ENCODE measurements at regions not wholly inside any gene's neighbourhood (a gene's known extent, or its start where the extent isn't known, plus 50 kb on each side); places are given as distances from the start of the nearest gene placed in this dataset.

DNA sequence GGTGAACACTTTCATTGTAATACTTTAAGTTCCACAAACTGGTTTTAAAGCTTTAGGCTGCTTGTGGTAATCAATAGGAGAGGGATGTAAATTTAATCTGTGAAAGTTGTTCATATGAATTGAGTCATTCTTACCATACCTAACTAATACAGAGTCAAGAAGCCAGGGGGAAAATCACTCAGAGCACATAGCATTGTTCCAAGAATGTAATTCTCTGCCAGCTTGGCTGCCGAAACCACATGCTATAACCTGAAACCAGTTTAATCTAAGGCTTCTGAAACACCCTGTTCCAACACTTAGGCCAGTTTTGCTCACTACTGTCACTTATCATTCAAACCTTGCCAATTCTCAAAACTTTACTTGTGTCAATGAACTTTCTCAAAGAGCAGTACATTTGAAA is 528.8 kb upstream of the GRAMD2B start:
- intact Hi-C loops (cut with micrococcal nuclease; ENCODE audit: unreplicated experiment): no loop called here
- no TSS peak for BruUV-seq (replicated peaks)
- Histone ChIP-seq H3K4me3 (ENCODE audit: low read depth, low read length) (no peak overlapping the region), H3K4me1 (no peaks in the 10 kb centered on the region), H3K36me3 (ENCODE audit: control insufficient read depth, insufficient read depth, low read length) (no peaks in the 10 kb centered on the region), H3K9me3 (no peaks in the 10 kb centered on the region), H3K27me3 (replicated peaks; ENCODE audit: control insufficient read depth, insufficient read depth, low read length) (no peaks in the 10 kb centered on the region)
- Mint-ChIP-seq H3K4me1 (ENCODE audit: low read depth, unreplicated experiment) (no peaks in the 10 kb centered on the region), H3K4me3 (ENCODE audit: unreplicated experiment) (no peak overlapping the region), H3K9me3 (ENCODE audit: unreplicated experiment) (no peaks in the 10 kb centered on the region), H3K36me3 (ENCODE audit: insufficient read depth, unreplicated experiment) (no peaks in the 10 kb centered on the region), H3K27ac (ENCODE audit: unreplicated experiment) (no peak overlapping the region), H3K27me3 (ENCODE audit: insufficient read depth, unreplicated experiment) (peaks cover 3% of the 10 kb centered on the region)
- POLR2A ChIA-PET: no interaction called here
- TF ChIP-seq, protein P1, sequence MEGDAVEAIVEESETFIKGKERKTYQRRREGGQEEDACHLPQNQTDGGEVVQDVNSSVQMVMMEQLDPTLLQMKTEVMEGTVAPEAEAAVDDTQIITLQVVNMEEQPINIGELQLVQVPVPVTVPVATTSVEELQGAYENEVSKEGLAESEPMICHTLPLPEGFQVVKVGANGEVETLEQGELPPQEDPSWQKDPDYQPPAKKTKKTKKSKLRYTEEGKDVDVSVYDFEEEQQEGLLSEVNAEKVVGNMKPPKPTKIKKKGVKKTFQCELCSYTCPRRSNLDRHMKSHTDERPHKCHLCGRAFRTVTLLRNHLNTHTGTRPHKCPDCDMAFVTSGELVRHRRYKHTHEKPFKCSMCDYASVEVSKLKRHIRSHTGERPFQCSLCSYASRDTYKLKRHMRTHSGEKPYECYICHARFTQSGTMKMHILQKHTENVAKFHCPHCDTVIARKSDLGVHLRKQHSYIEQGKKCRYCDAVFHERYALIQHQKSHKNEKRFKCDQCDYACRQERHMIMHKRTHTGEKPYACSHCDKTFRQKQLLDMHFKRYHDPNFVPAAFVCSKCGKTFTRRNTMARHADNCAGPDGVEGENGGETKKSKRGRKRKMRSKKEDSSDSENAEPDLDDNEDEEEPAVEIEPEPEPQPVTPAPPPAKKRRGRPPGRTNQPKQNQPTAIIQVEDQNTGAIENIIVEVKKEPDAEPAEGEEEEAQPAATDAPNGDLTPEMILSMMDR (IDR thresholded peaks at IDR 0.05; ENCODE audit: insufficient read depth in 1 of 2, low read depth in 1 of 2, low read length in 1 of 2, severe bottlenecking in 1 of 2, unreplicated experiment in 1 of 2): no peak
- CTCF ChIA-PET: no interaction called here
- no peak for DNase-seq

DNA sequence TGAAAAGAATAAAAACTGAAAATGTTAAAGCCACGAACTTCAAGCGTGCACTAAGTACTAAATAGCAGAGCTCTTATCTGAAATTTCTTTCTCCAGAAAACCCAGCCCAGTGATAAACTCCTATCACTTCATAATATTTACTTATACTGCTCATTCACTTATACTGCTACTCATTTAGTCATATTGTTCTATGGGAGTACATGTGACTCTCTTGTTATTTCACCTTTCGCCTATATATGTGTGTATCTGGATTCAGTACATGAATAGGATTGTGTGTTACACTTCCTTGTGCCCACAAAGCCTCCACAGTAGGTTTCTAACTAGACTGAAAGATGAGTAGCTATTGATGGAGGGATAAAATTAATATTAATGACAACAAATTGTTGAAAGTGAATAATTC is 526.8 kb upstream of the GRAMD2B start:
- Histone ChIP-seq H3K9me3 (no peaks in the 10 kb centered on the region), H3K27me3 (replicated peaks; ENCODE audit: control insufficient read depth, insufficient read depth, low read length) (no peaks in the 10 kb centered on the region), H3K36me3 (ENCODE audit: control insufficient read depth, insufficient read depth, low read length) (no peaks in the 10 kb centered on the region), H3K4me1 (no peaks in the 10 kb centered on the region), H3K4me3 (ENCODE audit: low read depth, low read length) (no peak overlapping the region)
- TF ChIP-seq, protein P1 (IDR thresholded peaks at IDR 0.05; ENCODE audit: insufficient read depth in 1 of 2, low read depth in 1 of 2, low read length in 1 of 2, severe bottlenecking in 1 of 2, unreplicated experiment in 1 of 2): no peak
- Mint-ChIP-seq H3K4me3 (ENCODE audit: unreplicated experiment) (no peak overlapping the region), H3K36me3 (ENCODE audit: insufficient read depth, unreplicated experiment) (no peaks in the 10 kb centered on the region), H3K27me3 (ENCODE audit: insufficient read depth, unreplicated experiment) (peaks cover 3% of the 10 kb centered on the region), H3K27ac (ENCODE audit: unreplicated experiment) (no peak overlapping the region), H3K4me1 (ENCODE audit: low read depth, unreplicated experiment) (no peaks in the 10 kb centered on the region), H3K9me3 (ENCODE audit: unreplicated experiment) (no peaks in the 10 kb centered on the region)
- no peak for DNase-seq
- ChIA-PET CTCF (interaction anchor here (0.9 kb wide), 1 partner anchor 61 kb away, joined by 3 read pairs; no protein-coding TSS in a partner anchor), POLR2A (no interaction called here)
- no TSS peak for BruUV-seq (replicated peaks)
- intact Hi-C loops (cut with micrococcal nuclease; ENCODE audit: unreplicated experiment): no loop called here

DNA sequence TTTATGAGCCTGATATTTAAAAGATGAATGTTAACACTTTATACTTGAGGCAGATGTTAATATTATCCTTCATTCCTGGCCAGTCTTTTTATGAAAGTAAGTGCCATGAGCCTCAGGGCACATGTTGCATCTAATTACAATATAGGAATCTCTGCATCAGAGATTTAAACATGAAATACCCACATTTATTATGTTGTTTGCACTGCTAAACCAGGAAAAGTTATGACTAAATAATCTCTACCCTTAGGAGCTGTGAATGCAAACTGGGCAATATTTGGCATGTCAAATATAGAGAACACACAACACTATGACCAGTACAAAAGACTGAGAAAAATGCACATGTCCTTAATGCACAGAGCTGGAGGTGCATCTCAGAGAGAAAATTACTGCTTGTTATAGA is 526.1 kb upstream of the GRAMD2B start:
- H3K27ac Mint-ChIP-seq (ENCODE audit: unreplicated experiment): no peak overlapping the region
- Histone ChIP-seq H3K27me3 (replicated peaks; ENCODE audit: control insufficient read depth, insufficient read depth, low read length) (no peaks in the 10 kb centered on the region), H3K9me3 (no peaks in the 10 kb centered on the region), H3K36me3 (ENCODE audit: control insufficient read depth, insufficient read depth, low read length) (no peaks in the 10 kb centered on the region), H3K4me3 (ENCODE audit: low read depth, low read length) (no peak overlapping the region), H3K4me1 (no peaks in the 10 kb centered on the region)
- peaks cover 3% of the 10 kb centered on the region for H3K27me3 Mint-ChIP-seq (ENCODE audit: insufficient read depth, unreplicated experiment)
- no peaks in the 10 kb centered on the region for H3K4me1 Mint-ChIP-seq (ENCODE audit: low read depth, unreplicated experiment)
- H3K4me3 Mint-ChIP-seq (ENCODE audit: unreplicated experiment): no peak overlapping the region
- ChIA-PET POLR2A (no interaction called here), CTCF (interaction anchor here (0.9 kb wide), 1 partner anchor 62 kb away, joined by 3 read pairs; no protein-coding TSS in a partner anchor)
- H3K36me3 Mint-ChIP-seq (ENCODE audit: insufficient read depth, unreplicated experiment): no peaks in the 10 kb centered on the region
- intact Hi-C loops (cut with micrococcal nuclease; ENCODE audit: unreplicated experiment): no loop called here
- no peaks in the 10 kb centered on the region for H3K9me3 Mint-ChIP-seq (ENCODE audit: unreplicated experiment)
- TF ChIP-seq, protein P1 (IDR thresholded peaks at IDR 0.05; ENCODE audit: insufficient read depth in 1 of 2, low read depth in 1 of 2, low read length in 1 of 2, severe bottlenecking in 1 of 2, unreplicated experiment in 1 of 2): no peak
- no TSS peak for BruUV-seq (replicated peaks)
- DNase-seq: no peak
